NCI-H774 (cell line): ENCODE measurements at regions not wholly inside any gene's neighbourhood (a gene's known extent, or its start where the extent isn't known, plus 50 kb on each side); places are given as distances from the start of the nearest gene placed in this dataset.

Source experiments
- DNase-seq: peaks from one replicate; lab custom pipeline; 2025; lab: John Stamatoyannopoulos, UW

DNA sequence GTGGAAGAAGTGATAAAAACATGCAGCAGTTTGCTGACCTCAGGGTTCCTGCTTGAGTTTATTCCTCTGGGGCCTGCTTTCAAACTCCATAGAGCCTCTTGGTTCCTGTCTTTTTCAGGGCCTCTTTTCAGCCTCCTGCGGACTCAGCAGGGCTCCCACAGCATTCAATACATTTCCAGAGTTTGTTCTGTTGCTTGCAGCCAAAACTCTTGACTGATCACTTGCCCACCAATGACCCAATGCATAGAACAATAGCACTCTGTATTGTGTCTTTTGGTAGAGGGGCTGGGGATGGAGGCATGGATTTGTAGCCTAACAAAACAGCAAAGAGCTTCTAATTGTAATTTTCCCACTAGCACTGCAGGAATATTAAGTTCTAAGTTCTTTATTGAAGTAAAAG lies 50.8 kb upstream of the CREB5 start:
- no peak for DNase-seq

DNA sequence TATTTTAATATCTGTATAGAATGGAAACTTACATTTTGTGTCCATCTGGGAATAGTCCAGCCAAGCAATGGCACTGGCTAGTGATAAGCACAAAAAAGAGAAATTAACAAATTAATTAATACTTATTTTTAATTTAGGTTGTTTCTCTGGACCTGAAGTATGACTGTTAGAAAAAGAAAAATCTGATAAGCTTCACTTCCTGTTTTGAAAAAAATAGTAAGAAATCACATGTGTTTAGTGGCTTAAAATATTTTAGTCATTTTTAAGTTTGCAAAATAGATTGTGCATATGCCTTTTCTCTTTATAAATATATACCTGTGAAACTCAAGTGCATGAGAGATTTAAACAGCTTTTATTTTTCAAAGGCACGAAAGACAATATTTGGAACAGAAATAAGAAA lies 50.1 kb upstream of the CREB5 start:
- no peak for DNase-seq
